Endothelial cell of umbilical vein (primary cell): ENCODE measurements at regions not wholly inside any gene's neighbourhood (a gene's known extent, or its start where the extent isn't known, plus 50 kb on each side); places are given as distances from the start of the nearest gene placed in this dataset.

ENCODE experiments used
- POLR2AphosphoS5 ChIP-seq: IDR thresholded peaks from 2 replicates; pipeline ENCODE4 v1.6.1; 2012; ENCODE audit warnings: low read depth, mild to moderate bottlenecking, control low read depth, low read length, moderate library complexity; ENCODE audit not compliant: insufficient read depth
- TF ChIP-seq, protein P1 (sequence below), 2 donors: IDR thresholded peaks; 1 replicate in 1 of 2; 2 replicates in 1 of 2; pipeline ENCODE4 v1.5.1; 2011; ENCODE audit warnings: low read length in 2 of 2, mild to moderate bottlenecking in 2 of 2, moderate library complexity in 2 of 2, control low read depth in 1 of 2, inconsistent platforms in 1 of 2, low read depth in 1 of 2; ENCODE audit not compliant: insufficient read depth in 1 of 2; ENCODE audit errors: extremely low read depth in 1 of 2

DNA sequence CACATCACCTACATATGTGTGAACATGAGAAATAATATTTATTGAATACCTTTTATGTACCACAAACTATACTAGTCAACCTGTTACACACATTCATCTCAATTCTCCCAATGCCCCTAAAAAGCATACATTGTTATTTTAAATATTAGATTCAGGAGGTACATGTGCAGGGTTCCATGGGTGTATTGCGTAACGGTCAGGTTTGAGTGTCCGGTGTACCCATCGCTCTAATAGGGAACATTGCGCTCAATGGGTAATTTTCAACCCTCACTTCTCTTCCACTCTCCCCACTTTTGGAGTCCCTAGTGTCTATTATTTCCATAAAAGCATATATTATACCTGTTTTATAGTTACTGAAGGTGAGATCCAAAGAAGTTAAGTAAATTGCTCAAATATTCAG, 82.0 kb downstream of the IFI44 start:
- TF ChIP-seq, protein P1, sequence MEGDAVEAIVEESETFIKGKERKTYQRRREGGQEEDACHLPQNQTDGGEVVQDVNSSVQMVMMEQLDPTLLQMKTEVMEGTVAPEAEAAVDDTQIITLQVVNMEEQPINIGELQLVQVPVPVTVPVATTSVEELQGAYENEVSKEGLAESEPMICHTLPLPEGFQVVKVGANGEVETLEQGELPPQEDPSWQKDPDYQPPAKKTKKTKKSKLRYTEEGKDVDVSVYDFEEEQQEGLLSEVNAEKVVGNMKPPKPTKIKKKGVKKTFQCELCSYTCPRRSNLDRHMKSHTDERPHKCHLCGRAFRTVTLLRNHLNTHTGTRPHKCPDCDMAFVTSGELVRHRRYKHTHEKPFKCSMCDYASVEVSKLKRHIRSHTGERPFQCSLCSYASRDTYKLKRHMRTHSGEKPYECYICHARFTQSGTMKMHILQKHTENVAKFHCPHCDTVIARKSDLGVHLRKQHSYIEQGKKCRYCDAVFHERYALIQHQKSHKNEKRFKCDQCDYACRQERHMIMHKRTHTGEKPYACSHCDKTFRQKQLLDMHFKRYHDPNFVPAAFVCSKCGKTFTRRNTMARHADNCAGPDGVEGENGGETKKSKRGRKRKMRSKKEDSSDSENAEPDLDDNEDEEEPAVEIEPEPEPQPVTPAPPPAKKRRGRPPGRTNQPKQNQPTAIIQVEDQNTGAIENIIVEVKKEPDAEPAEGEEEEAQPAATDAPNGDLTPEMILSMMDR (IDR thresholded peaks at IDR 0.05; ENCODE audit: extremely low read depth in 1 of 2, insufficient read depth in 1 of 2, low read depth in 1 of 2, low read length in 2 of 2): no peak
- no peak for TF ChIP-seq POLR2AphosphoS5
